ENCODE measurements at regions not wholly inside any gene's neighbourhood (a gene's known extent, or its start where the extent isn't known, plus 50 kb on each side); places are given as distances from the start of the nearest gene placed in this dataset.

DNA sequence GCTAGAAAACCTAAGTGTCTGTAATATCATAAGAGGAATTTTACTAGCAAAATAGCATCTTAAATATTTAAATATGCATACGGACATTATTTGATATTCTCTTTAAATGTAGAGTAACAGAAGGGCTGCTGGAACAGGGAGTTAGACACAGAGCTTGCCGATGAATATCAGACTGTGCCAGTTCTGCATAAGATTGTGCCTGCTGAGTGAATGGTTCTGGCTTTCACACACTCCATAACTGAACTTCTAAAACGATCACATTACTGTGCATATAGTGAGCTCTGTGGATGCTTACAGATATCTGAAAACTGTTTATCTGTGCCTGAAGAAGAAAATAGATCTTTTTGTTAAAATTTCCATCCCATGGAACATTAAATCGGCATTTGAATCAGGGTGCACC lies 867.4 kb upstream of the PCDH10 start:
- TF ChIP-seq, protein P1, sequence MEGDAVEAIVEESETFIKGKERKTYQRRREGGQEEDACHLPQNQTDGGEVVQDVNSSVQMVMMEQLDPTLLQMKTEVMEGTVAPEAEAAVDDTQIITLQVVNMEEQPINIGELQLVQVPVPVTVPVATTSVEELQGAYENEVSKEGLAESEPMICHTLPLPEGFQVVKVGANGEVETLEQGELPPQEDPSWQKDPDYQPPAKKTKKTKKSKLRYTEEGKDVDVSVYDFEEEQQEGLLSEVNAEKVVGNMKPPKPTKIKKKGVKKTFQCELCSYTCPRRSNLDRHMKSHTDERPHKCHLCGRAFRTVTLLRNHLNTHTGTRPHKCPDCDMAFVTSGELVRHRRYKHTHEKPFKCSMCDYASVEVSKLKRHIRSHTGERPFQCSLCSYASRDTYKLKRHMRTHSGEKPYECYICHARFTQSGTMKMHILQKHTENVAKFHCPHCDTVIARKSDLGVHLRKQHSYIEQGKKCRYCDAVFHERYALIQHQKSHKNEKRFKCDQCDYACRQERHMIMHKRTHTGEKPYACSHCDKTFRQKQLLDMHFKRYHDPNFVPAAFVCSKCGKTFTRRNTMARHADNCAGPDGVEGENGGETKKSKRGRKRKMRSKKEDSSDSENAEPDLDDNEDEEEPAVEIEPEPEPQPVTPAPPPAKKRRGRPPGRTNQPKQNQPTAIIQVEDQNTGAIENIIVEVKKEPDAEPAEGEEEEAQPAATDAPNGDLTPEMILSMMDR (IDR thresholded peaks at IDR 0.05; ENCODE audit: poor library complexity, severe bottlenecking), result no peak
- TF ChIP-seq EP300 (conservative IDR thresholded peaks at IDR 0.05; ENCODE audit: poor library complexity, severe bottlenecking), result no peak
- TF ChIP-seq POLR2AphosphoS5 (IDR thresholded peaks at IDR 0.05), result no peak
- TF ChIP-seq SMC3 (conservative IDR thresholded peaks at IDR 0.05; ENCODE audit: poor library complexity), result no peak
